Esophagus squamous epithelium (tissue), 4 donors: ENCODE measurements at regions not wholly inside any gene's neighbourhood (a gene's known extent, or its start where the extent isn't known, plus 50 kb on each side); places are given as distances from the start of the nearest gene placed in this dataset.

Source experiments
- POLR2A ChIP-seq, 4 donors: fragments of 450-650 bp; IDR thresholded peaks; one replicate each; pipeline ENCODE4 v1.6.1; 2017; ENCODE audit warnings: antibody characterized with exemption in 4 of 4, mild to moderate bottlenecking in 4 of 4, moderate library complexity in 3 of 4
- TF ChIP-seq, protein P1 (sequence below), 6 experiments: fragments of 450-650 bp in 4 of 6; fragments of 200-600 bp in 2 of 6; sonication (generic) in 2 of 6; IDR thresholded peaks; one replicate each; pipeline ENCODE4 v1.5.1; 2016 to 2019; ENCODE audit warnings: antibody characterized with exemption in 6 of 6, mild to moderate bottlenecking in 4 of 6, moderate library complexity in 4 of 6

DNA sequence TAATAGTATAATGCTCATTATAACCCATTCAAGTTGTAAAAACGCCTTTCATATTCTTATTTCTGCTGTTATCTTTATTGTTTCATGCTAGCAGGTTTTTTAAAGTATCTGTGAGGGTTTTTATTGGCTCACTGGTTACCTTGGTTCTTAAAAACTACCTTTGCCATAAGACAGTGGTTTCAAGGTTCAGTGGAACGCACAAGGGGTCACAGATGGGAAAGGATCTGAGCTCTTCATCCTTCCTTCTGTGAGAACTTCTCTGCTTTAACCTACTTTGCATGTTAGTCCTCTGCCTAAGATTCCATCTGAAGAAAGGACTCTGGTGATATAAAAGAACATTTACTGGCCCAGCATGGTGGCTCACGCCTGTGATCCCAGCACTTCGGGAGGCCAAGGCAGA is 492.6 kb downstream of the CD83 start:
- no peak for TF ChIP-seq POLR2A (IDR thresholded peaks at IDR 0.05)
- TF ChIP-seq, protein P1, sequence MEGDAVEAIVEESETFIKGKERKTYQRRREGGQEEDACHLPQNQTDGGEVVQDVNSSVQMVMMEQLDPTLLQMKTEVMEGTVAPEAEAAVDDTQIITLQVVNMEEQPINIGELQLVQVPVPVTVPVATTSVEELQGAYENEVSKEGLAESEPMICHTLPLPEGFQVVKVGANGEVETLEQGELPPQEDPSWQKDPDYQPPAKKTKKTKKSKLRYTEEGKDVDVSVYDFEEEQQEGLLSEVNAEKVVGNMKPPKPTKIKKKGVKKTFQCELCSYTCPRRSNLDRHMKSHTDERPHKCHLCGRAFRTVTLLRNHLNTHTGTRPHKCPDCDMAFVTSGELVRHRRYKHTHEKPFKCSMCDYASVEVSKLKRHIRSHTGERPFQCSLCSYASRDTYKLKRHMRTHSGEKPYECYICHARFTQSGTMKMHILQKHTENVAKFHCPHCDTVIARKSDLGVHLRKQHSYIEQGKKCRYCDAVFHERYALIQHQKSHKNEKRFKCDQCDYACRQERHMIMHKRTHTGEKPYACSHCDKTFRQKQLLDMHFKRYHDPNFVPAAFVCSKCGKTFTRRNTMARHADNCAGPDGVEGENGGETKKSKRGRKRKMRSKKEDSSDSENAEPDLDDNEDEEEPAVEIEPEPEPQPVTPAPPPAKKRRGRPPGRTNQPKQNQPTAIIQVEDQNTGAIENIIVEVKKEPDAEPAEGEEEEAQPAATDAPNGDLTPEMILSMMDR (IDR thresholded peaks at IDR 0.05) = no peak
